HG02973 (cell line): ENCODE measurements at regions not wholly inside any gene's neighbourhood (a gene's known extent, or its start where the extent isn't known, plus 50 kb on each side); places are given as distances from the start of the nearest gene placed in this dataset.

Source experiments
- ATAC-seq: cut with Tn5 transposase; IDR thresholded peaks from one replicate; pipeline ENCODE4 v1.9.1; 2021; ENCODE audit warnings: moderate library complexity; ENCODE audit not compliant: unreplicated experiment

DNA sequence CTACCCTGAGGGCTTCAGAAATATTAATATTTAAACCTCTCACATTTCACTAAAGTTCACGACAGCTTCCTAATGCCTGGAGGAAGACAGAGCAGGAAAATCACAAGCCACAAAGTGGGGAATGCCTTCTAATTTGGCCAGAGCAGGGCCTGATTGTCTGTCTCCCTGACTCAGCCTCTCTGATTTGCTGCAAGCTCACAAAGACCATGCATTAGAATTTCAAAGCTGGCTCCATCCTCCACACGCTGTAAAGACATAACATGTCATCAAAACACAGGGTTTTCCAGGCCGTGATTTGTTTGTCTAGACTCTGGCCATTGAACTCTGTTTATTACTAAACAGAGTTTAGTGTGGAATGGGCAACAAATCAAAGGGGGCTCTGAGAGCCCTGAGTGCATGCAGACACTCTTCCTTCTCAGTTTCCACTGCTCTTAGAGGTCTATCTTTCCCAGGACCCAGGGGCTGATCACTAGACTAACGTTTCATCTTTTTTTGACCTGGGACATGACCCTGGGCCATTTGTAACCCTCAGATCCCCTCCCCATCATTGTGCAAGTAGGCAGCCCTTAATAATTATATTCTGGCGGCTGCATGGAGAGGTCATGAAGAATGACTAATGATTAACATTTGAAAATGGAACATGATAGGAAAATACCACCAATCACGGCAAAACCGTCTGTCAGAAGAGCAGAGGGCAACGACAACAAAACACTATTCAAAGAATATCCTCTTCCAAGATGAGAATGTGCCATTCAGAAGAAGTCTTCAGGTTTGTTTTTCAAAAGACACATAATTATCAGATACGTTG is 140.2 kb downstream of the ENC1 start:
- ATAC-seq = no peak

- no peak for ATAC-seq
Observed at GRCh38 chr5:74499256-74500050, 141.1 kb downstream of the ENC1 start.

DNA sequence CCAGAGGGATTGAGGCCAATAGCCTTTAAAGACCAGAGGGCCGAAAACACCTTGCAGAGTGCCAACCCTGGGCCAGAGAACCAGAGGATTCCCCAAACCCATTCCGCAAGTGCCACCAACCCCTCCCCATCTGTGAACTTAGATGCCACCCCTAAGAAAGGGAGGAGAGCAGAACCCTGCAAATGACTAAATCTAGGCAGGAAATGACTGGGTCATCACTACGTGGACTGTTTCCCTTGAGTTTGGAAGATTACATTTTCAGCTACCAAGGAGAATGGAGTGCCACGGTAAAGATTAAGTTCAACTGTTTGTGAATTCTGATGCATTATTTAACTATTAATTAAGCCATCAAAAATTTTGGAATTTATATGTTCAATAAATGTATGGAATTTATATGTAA is 142.8 kb downstream of the ENC1 start:
- no peak for ATAC-seq

DNA sequence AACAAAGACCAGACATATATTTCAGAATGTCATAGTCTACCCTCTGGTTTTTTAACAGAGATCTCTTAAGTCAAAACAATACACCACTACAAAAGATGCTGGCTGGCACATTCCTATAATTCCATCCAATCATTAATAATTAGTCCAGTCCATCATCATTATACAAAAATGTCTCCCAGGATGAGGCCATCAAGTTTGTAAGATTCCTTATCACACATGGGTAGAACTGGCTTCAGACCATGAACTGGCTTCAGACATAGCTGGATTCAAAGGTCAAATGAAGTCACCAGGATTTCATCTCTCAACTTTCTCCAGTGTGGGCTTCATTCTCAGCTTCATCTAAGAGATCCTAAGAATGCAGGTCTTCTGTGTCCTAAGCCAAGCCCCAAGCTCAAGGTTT is 147.1 kb downstream of the ENC1 start:
- ATAC-seq = no peak

DNA sequence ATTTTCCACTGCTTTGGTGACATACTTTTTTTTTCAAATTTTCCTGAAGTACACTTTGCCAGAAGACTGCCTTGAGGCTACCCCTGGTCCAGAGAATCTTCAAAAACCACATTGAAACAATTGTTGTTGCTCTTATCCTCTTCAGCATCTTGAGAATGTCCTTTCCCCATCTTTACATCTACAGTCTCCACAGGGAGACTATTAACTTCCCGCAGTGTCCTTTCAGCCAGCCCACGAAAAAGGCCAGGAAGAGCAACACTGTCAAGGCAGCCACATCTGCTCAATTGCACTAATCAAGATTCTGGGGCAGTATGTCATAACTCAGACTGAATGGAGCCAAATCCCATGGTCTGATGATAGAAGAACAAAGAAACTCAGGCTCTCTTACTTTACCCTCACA is 148.3 kb downstream of the ENC1 start:
- ATAC-seq = no peak

- ATAC-seq = no peak
Observed at GRCh38 chr5:74491586-74491985, 148.9 kb downstream of the ENC1 start.

DNA sequence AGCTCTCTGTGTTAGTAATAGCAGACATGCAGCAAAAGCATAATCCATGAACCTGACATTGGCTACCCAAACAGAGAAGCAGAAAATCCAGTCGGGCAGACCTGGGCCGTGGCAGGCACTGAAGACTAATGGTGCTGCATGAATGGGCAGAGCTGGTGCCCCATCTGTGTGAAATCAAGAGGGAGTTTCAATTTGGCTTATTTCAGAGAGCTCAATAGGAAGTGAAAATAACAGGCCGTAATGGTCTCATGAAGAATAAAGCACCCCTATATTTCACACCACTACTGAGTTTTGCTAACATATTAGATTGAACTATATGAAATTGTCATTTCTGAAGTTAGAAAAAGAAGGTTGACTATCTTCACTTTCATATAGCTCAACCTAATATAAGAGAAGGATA is 149.7 kb downstream of the ENC1 start:
- ATAC-seq = peak; percentile 93

DNA sequence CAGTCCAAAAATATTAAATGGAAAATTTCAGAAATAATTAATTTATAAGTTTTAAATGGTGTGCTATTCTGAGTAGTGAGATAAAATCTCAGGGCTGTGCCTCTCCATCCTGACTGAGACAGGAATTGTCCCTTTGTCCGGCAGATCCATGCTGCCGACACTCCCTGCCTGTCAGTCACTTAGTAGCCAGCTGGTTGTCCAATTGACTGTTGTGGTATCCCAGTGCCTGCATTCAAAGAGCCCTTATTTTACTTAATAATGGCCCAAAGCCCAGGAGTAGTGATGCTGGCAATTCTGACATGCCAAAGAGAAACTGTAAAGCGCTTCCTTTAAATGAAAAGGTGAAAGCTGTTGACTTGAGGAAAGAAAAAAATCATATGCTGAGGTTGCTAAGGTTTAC is 157.5 kb downstream of the ENC1 start:
- no peak for ATAC-seq

DNA sequence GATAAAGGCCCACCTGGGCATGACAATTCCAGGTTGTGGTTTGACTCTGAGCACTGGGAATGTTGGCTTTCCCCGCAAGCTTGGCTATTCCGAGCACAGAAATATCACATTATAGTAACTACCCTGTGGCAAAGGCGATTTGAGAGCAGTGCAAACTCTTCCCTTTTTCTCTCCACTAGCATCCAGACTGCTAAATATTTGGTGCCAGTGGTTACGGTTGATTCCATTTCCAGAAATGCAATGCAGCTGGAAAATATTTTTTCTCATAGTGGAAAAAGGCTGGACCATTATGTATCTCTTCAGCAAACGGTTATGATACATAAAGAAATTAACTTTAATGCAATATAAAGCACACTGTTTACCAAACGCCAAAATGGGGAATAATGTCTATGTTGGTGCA is 158.0 kb downstream of the ENC1 start:
- ATAC-seq = no peak

DNA sequence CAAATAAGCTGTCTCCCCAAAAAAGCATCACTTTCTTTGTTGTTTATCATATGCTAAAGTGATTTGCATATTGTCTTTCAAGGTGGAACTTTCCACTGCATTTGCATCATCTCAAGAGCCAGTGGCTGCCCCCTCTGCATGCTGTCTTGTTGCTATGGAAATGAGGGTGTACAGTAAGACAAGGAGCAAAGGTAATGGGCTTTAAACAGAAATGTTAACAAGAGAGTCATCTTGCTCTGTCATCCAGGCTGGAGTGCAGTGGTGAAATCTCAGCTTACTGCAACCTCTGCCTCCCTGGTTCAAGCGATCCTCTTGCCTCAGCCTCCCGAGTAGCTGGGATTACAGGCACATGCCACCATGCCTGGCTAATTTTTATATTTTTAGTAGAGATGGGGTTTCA is 159.2 kb downstream of the ENC1 start:
- ATAC-seq = peak; percentile 91

DNA sequence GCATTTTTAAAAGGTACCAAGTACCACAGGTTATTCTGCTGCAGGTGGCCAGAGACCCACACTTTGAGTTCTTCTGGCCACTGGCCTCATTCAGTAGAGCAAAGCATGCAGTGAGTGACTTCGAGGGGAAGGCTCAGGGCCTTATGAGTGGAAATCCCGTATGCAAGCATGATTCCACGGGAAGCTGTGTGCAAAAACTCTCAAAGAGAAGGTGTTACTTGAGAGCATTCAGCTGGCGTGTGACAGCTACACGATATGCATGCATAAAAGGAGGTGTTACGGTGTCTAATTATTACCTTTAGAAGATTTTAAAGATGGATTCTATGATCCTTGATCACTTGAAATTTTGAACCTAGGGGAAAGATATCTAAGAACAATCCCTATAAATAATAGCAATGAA is 160.3 kb downstream of the ENC1 start:
- ATAC-seq = no peak

DNA sequence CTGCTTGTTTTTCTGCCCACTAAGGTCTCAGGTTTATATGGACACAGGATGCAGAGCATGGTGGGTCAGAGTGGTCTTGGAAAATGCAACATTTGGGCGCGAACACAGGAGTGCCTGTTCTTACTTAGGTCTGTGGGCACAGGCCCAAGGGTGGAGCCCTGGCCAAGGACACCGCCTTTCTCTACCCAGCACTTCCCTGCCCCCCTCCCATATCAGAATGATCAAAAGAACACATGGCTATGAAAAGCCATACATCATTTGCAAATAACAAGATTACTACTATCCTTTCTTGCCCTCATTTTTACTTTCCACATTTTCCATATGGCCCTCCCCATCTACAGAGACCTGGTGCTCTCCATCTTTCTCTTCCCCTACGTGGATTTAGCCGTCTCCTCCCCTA is 162.2 kb downstream of the ENC1 start:
- no peak for ATAC-seq

DNA sequence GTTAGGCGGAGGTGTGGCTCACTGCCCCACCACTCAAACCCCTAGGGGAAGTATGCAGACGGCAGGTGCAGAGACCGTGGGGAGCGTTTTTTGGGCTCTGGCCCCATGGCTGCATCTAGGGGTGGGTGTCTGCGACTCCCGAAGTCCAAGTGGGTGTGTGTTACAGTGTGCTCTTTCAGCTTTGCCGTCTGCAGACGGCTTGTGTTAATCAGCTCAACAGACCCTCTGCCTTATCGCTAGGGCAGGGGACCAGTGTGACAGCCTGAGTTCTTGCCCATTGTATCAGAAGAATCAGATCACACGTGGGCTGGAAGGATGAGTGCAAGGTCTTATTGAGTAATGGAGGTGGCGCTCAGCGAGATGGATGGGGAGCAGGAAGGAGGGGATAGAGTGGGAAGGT is 162.8 kb downstream of the ENC1 start:
- ATAC-seq = no peak

DNA sequence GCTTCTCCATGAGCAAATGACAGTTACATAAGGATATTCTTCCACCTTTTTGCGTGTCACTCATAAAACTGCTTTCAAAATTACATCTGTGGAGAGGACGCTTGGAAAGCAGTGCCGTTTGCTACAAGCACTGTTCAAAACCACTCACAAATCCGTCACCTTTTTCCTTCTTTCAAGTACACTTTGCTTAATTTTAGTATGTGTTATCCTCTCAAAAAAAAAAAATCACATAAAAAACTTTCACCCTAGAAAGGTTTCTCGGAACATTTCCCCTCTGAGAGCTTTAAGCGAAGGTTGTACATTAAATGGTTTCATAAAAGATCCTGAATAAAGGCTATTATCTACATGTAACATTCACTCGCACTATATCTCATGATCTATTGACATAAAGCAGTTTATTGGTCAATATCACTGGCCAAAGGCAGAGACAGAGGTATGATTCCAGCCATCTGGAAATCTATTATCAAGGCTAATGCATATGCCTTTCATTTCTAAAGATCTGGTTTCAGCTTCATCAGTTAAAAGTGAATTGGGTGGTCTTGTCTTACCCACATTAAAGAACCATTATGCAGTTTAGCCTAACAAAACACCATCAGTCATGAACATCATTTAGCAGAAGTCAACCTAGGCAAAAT is 163.6 kb downstream of the ENC1 start:
- ATAC-seq = no peak

- no peak for ATAC-seq
Observed at GRCh38 chr5:74476046-74476818, 164.3 kb downstream of the ENC1 start.

GRCh38 chr5:74471875-74472274 is 168.7 kb downstream of the ENC1 start:
- ATAC-seq = no peak

DNA sequence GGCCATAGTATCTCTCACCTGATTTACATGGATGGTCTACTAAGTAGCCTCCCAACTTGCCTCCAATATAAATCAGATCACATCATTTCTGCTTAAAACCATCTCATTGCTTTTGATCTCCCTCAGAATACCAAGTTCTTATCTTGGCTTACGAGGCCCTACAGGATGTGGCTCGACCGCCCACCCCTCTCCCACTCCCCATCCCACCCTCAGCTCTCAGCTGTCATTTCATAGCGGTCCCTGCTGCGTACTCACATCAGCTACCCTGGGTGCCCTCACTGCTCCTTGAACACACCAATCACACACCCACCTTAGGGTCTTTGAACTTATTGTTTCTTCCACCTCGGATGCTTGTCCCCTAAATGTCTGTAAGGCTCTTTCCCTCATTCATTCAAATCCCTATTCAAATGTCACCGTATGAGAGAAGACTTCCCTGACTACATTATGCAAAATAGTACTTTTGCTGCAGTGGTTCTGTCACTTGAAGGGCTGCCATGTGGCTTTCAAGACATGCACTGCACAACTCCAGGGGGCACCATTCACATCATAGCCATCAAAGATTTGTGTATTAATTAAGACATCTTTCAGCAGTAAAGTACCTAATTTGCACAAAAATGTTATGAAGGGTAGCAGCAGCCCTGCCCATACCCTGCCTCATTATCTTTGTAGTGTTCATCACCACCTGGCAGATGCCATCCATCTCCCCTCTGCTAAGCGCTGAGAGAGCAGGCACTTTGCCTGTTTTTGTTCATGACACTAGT is 171.1 kb downstream of the ENC1 start:
- no peak for ATAC-seq

DNA sequence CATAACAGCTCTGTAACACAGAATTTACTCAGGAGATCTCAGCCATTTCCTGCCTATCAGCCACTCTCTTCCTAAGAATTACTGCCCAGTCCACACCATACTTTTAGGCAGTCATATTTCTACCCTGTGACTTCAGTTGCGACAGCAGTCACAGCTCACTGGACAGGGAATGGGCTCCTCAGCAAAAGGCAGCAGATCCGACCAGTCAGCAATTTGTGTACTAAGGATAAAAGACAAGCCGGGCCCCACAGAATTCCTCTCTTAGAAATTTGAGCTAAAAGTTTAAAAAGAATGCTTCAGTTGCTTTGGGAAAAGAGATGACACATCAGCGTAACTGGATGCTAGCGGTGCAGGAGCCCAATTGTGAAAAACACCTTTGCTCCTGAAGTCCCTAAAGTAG is 172.1 kb downstream of the ENC1 start:
- ATAC-seq = no peak

- ATAC-seq = no peak
Observed at GRCh38 chr5:74465724-74466123, 174.8 kb downstream of the ENC1 start.

- no peak for ATAC-seq
Observed at GRCh38 chr5:74464512-74465209, 175.9 kb downstream of the ENC1 start.
